ENCODE measurements at regions not wholly inside any gene's neighbourhood (a gene's known extent, or its start where the extent isn't known, plus 50 kb on each side); places are given as distances from the start of the nearest gene placed in this dataset.

- Histone ChIP-seq H3K4me2 (no peak overlapping the region), H3K4me1 (no peaks in the 10 kb centered on the region), H3K27ac (no peak overlapping the region), H3K4me3 (no peak overlapping the region), H3K9me3 (peaks cover 5% of the 10 kb centered on the region; the same call in 1 of the 3 replicates)
- FAIRE-seq, result no peak
- no peak for TF ChIP-seq TFCP2L1 (CRISPR knock-in tag; IDR thresholded peaks at IDR 0.05)
- TF ChIP-seq ELK1 (IDR thresholded peaks at IDR 0.05; ENCODE audit: low read depth, low read length), result no peak
- no peak for TF ChIP-seq POLR2A (IDR thresholded peaks at IDR 0.05; ENCODE audit: low read length)
- TF ChIP-seq NFE2L2 (conservative IDR thresholded peaks at IDR 0.05; ENCODE audit: low read length), result no peak
- no peak for TF ChIP-seq RFX5 (IDR thresholded peaks at IDR 0.05)
- TF ChIP-seq TP53 (CRISPR knock-in tag; IDR thresholded peaks at IDR 0.05), result no peak
- TF ChIP-seq FOXS1 (CRISPR knock-in tag; IDR thresholded peaks at IDR 0.05), result no peak
- TF ChIP-seq HEYL (CRISPR knock-in tag; IDR thresholded peaks at IDR 0.05), result no peak
- TF ChIP-seq MYC (IDR thresholded peaks at IDR 0.05; ENCODE audit: borderline replicate concordance, low read length), result no peak
- TF ChIP-seq HDAC2 (IDR thresholded peaks at IDR 0.05), result no peak
- TF ChIP-seq EHMT2 (IDR thresholded peaks at IDR 0.05; ENCODE audit: low read depth), result no peak
- no peak for TF ChIP-seq HES2 (IDR thresholded peaks at IDR 0.05)
- no peak for DNase-seq (ENCODE audit: low read depth in 1 of 2, low spot score in 1 of 2)
- no peak for ATAC-seq
- POLR2A ChIA-PET, result no interaction called here
- CTCF ChIA-PET, result no interaction called here
These were observed 1013.1 kb downstream of the NTRK3 start for GRCh38 chr15:87243474-87243873.

- FAIRE-seq (peak; percentile 28), ATAC-seq (no peak), DNase-seq (ENCODE audit: low read depth in 1 of 2, low spot score in 1 of 2) (no peak)
- Histone ChIP-seq H3K9me3 (peaks cover 7% of the 10 kb centered on the region; the same call in 1 of the 3 replicates), H3K4me3 (no peak overlapping the region), H3K27ac (no peak overlapping the region), H3K4me2 (no peak overlapping the region), H3K4me1 (no peaks in the 10 kb centered on the region)
- ChIA-PET CTCF (interaction anchor here (0.6 kb wide), 1 partner anchor 149 kb away, joined by 3 read pairs; no protein-coding TSS in a partner anchor), POLR2A (no interaction called here)
- TF ChIP-seq SREBF2 (IDR thresholded peaks at IDR 0.05) (no peak), PBX3 (IDR thresholded peaks at IDR 0.05) (no peak), RNF2 (IDR thresholded peaks at IDR 0.05; ENCODE audit: borderline replicate concordance, low read depth) (no peak), EP300 (IDR thresholded peaks at IDR 0.05) (no peak), RCOR1 (IDR thresholded peaks at IDR 0.05; ENCODE audit: low read depth, low read length) (no peak), EHMT2 (IDR thresholded peaks at IDR 0.05; ENCODE audit: low read depth) (no peak), MAX (IDR thresholded peaks at IDR 0.05) (no peak), BCL3 (IDR thresholded peaks at IDR 0.05) (no peak), FOSL2 (IDR thresholded peaks at IDR 0.05) (no peak), FOSL2 (CRISPR knock-in tag; IDR thresholded peaks at IDR 0.05) (no peak), POLR2AphosphoS2 (conservative IDR thresholded peaks at IDR 0.05; ENCODE audit: low read length) (no peak), MAZ (IDR thresholded peaks at IDR 0.05; ENCODE audit: borderline replicate concordance, low read depth, low read length) (no peak), ZFP36 (IDR thresholded peaks at IDR 0.05; ENCODE audit: borderline replicate concordance, partially characterized antibody) (no peak), CBX8 (IDR thresholded peaks at IDR 0.05) (no peak), ATOH8 (CRISPR knock-in tag; IDR thresholded peaks at IDR 0.05; ENCODE audit: low read depth) (no peak), FOXS1 (CRISPR knock-in tag; IDR thresholded peaks at IDR 0.05) (no peak), ESRRA (IDR thresholded peaks at IDR 0.05; ENCODE audit: borderline replicate concordance, low read length) (no peak), JUN (IDR thresholded peaks at IDR 0.05) (no peak)
- WGBS (ENCODE audit: missing lambda C conversion rate), result 44% methylated on average over 3 of the region's 3 CpGs
These were observed 1016.8 kb downstream of the NTRK3 start for GRCh38 chr15:87239582-87240230.
